NCI-H1105 (cell line): ENCODE measurements at regions not wholly inside any gene's neighbourhood (a gene's known extent, or its start where the extent isn't known, plus 50 kb on each side); places are given as distances from the start of the nearest gene placed in this dataset.
"Not testable (repeated sequence)": the region's sequence is repeated elsewhere in the genome, so short reads cannot be mapped to it uniquely, and the experiment has no call there.

ENCODE experiments used
- DNase-seq: peaks from one replicate; lab custom pipeline; 2025; lab: John Stamatoyannopoulos, UW

- no peak for DNase-seq
Observed at GRCh38 chr9:22992780-22993179, 546.2 kb downstream of the DMRTA1 start.

- no peak for DNase-seq
Observed at GRCh38 chr9:22997923-22998322, 551.3 kb downstream of the DMRTA1 start.

GRCh38 chr9:23005156-23005555 is 558.5 kb downstream of the DMRTA1 start:
- DNase-seq = no peak

- DNase-seq = no peak
Observed at GRCh38 chr9:23006127-23006526, 559.5 kb downstream of the DMRTA1 start.

GRCh38 chr9:23011669-23012068 is 565.0 kb downstream of the DMRTA1 start:
- DNase-seq = no peak

GRCh38 chr9:23015557-23015956 is 568.9 kb downstream of the DMRTA1 start:
- DNase-seq = no peak

GRCh38 chr9:23036416-23036815 is 589.8 kb downstream of the DMRTA1 start:
- no peak for DNase-seq

GRCh38 chr9:23039402-23039801 is 592.8 kb downstream of the DMRTA1 start:
- no peak for DNase-seq

- DNase-seq = no peak
Observed at GRCh38 chr9:23041466-23041865, 594.8 kb downstream of the DMRTA1 start.

GRCh38 chr9:23044549-23044948 is 597.9 kb downstream of the DMRTA1 start:
- no peak for DNase-seq

GRCh38 chr9:23046026-23046425 is 599.4 kb downstream of the DMRTA1 start:
- not testable (repeated sequence) for DNase-seq

GRCh38 chr9:23050548-23050947 is 603.9 kb downstream of the DMRTA1 start:
- DNase-seq = no peak

- no peak for DNase-seq
Observed at GRCh38 chr9:23073136-23073535, 626.5 kb downstream of the DMRTA1 start.

GRCh38 chr9:23079798-23080197 is 633.2 kb downstream of the DMRTA1 start:
- no peak for DNase-seq

- DNase-seq = no peak
Observed at GRCh38 chr9:23081377-23081776, 634.8 kb downstream of the DMRTA1 start.

GRCh38 chr9:23088932-23089364 is 642.3 kb downstream of the DMRTA1 start:
- DNase-seq = no peak

GRCh38 chr9:23117616-23118015 is 671.0 kb downstream of the DMRTA1 start:
- no peak for DNase-seq

GRCh38 chr9:23120630-23121029 is 674.0 kb downstream of the DMRTA1 start:
- peak; percentile 15 for DNase-seq

- DNase-seq = peak; percentile 18
Observed at GRCh38 chr9:23123048-23123632, 676.5 kb downstream of the DMRTA1 start.

GRCh38 chr9:23145467-23145866 is 680.6 kb downstream of the ELAVL2 start:
- no peak for DNase-seq

- no peak for DNase-seq
Observed at GRCh38 chr9:23153058-23153457, 673.0 kb downstream of the ELAVL2 start.

- no peak for DNase-seq
Observed at GRCh38 chr9:23160491-23160890, 665.5 kb downstream of the ELAVL2 start.

GRCh38 chr9:23160952-23161469 is 665.0 kb downstream of the ELAVL2 start:
- no peak for DNase-seq

- no peak for DNase-seq
Observed at GRCh38 chr9:23162789-23163188, 663.3 kb downstream of the ELAVL2 start.
